Left colon (tissue), 2 donors: ENCODE measurements at regions not wholly inside any gene's neighbourhood (a gene's known extent, or its start where the extent isn't known, plus 50 kb on each side); places are given as distances from the start of the nearest gene placed in this dataset.
"Not testable (repeated sequence)": the region's sequence is repeated elsewhere in the genome, so short reads cannot be mapped to it uniquely, and the experiment has no call there.

ENCODE experiments used
- ATAC-seq: fragments of 200-7000 bp; cut with Tn5 transposase; one replicate; pipeline ENCODE4 v1.9.1; 2020; ENCODE audit warnings: mild to moderate bottlenecking, moderate library complexity
- DNase-seq, 2 donors: peaks; one replicate each; pipeline ENCODE4 v3.0.0-alpha.2; 2020
- intact Hi-C, 2 donors: fragments of 100-400 bp; cut with DNase I in 1 of 2; cut with micrococcal nuclease in 1 of 2; formaldehyde crosslinking; loops; one replicate each; pipeline versions ENCODE4 v1.11.2 to v1.14.0; 2022; cut with DNase I, micrococcal nuclease
- donor health status: DM: no; HTN: no; CAD: no.
- donor health status: DM: yes; HTN: yes; CAD: no.

DNA sequence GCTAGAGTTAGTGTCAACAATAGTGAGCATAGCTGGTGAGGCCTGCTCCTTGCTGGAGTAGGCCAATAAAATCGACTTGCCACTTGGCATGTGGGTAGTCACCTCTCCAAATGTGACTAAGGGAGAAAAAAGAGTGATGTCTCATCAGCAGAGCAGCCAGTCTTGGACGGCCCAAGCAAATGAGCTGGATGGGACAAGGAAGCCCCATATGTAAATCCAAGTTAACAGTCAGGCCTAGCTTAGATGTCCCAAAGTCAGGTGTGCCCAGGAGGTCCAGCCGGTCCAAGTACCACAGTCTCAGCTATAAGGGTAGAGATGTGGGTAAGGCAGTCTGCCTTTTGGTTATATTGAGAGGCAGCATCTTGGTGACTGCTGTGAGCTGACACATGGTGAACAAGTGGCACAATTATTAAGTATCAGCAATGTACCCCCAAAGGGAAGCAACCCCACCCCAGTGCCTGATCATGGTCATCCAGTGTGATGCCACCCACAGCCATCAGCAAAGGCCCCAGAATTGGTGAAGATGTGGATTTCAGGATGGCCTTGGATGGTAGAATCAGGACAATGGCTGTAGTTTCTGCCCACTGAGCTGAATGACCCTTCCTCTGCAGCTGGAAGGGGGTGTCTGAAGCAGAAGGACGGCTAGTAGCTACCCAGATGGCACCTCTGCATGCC, 83.4 kb downstream of the TNFRSF13B start:
- intact Hi-C loops = no loop called here
- ATAC-seq = no peak

DNA sequence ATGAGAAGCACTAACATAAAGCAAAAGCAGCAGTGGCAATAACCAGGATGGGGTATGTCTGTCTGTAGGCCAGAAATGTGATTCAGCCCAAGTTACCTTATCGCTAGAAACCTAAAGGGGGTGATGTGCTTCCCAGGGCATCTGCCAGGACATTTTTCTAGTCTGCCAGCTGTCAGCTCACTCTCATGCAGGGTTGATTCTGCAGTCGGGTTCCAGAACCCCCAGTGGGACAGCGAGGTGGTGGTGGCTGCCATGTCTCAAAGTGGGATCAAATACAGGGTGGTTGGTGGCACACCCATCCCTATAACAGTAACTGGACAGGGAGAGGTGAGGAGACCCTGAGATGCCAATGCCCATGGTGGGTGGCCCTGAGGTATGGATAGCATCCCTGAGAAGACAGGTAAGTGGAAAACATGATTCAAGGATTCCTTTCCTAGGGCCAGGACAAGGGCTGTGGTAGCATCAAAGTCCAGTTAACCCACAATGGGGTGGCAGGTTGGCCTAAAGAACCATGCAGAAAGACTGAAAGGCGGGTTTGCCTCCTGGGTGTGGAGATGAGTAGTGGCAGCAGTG, 84.3 kb downstream of the TNFRSF13B start:
- no peak for ATAC-seq
- no peak for DNase-seq
- intact Hi-C loops = no loop called here

More for the DNA sequence above, 83.4 kb downstream of the TNFRSF13B start:
- no peak for DNase-seq

DNA sequence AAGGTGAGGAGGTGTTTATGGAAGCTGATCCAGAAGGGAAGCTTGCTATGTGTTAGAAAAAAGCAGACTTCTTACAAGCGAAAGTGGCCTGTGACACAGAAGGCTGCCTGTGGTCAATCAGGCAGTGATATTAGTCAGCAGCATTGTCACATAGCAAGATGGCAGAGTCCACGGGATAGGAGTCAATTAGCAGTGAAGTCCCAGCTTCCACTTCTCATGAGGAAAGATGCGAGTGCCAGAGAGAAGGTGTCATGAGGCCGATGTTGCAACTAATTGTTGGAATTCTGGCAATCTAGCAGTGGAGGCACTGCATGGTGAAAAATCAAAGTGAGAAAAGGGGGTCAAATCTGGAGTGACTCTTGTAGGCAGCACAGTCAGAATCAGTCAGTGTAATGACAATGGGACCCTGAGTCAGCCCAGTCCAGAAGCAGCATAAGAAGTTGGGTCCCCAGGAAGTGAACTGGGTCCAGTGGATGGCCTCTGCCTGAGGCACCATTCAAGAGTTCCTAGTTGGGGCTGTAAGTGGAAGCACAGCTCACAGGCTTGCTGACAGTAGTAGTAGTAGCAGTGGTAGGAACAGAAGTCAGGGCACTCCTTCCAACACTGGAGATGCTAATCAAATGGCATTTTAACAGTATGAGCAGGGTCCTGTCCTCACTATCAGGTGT, 85.1 kb downstream of the TNFRSF13B start:
- ATAC-seq (no peak), DNase-seq (no peak)
- intact Hi-C loops = no loop called here

DNA sequence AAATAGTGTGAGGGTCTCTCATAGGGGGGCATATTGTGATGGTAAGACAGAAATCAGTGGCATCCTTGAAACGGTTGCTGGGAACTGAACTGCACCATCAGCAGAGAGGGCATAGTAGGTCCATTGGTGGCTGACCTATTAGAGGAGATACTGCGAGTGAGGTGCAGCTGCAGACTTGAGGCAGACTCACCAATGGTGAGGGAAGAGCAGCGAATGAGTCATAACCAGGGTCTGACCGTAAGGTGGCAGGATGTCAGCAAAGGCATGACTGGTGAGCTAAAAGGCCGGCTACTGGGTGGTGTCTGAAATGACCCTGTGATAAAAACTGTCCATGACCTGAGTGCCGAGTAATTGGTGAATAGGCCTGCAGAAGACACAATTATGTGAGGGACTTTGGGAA, 86.7 kb downstream of the TNFRSF13B start:
- intact Hi-C loops, DNase-seq: not testable (repeated sequence)

DNA sequence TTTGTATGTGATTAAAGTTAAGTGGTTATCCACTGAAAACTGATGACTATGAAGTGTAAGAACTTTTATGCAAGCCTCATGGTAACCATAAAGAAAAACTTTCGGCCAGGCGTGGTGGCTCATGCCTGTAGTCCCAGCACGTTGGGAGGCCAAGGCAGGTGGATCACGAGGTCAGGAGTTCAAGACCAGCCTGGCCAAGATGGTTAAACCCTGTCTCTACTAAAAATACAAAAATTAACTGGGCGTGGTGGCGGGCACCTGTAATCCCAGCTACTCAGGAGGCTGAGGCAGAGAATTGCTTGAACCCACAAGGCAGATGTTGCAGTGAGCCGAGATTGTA, 89.0 kb downstream of the TNFRSF13B start:
- DNase-seq, intact Hi-C loops, ATAC-seq: not testable (repeated sequence)

More for the DNA sequence above, 86.7 kb downstream of the TNFRSF13B start:
- not testable (repeated sequence) for ATAC-seq

DNA sequence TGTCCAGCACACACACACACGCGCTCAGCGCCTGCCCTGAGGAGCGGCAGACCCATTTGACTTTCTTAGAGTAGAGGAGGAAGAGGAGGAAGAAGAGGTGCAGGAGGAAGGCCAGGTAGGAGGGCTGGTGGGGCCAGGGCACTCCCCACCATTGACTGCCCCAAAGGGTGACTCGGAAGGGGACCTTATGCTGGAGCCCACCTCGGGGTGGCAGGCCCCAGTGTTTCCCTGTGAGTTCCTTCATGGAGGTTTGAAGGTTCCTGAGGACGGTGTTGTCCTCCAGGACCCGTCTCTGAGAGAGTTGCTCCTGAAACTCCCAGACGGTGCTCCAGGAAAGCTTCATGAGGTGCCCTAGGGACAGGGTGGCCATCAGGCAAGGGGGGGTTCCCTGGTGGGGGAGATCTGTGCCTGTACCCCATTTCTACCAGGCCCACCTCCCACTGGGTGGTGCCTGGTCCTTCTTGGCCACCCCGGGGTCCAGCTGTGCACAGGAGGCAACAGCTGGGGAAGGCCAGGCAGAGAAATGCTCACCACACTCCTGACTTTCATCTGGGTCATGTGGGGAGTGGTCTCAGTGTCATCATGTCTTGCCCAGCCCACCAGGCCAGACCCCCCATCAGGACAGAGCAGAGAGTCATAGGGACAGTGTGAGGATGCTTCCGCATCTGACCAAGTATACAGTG, 89.5 kb downstream of the TNFRSF13B start:
- ATAC-seq = no peak
- DNase-seq = no peak
- intact Hi-C loops = no loop called here

DNA sequence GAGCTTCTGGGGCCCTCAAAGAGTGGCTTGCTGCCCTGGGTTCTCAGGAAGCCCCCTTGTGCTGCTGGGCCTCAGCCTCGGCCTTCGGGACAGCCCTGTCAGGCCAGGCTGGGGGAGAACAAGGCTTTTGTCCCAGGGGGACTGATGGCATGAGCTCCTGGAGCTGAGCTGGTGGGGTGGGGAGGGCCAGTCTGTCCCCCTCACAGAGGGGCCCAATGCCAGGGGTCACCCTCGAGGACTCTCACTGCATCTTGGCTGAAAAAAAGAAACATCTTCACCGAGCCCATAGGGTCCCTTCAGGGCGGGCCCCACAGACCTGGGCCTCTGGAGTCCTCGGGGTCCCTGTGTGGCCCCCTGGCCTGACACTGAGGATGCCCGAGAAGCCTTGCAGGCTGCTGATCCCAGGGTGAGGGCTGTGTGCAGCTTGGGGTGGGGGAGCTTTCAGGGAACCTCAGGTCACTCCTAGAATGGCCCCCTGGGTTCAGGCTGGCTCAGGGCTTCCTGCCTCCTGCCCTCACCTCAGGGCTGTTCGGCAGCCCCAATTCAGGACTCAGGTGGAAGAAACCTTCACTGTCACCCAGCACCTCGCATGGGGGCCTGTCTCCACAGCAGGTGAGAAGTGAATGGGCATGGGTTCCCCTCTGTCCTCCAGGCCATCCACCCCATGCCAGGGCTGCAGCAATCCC, 90.5 kb downstream of the TNFRSF13B start:
- no peak for DNase-seq
- no peak for ATAC-seq
- intact Hi-C loops = no loop called here

DNA sequence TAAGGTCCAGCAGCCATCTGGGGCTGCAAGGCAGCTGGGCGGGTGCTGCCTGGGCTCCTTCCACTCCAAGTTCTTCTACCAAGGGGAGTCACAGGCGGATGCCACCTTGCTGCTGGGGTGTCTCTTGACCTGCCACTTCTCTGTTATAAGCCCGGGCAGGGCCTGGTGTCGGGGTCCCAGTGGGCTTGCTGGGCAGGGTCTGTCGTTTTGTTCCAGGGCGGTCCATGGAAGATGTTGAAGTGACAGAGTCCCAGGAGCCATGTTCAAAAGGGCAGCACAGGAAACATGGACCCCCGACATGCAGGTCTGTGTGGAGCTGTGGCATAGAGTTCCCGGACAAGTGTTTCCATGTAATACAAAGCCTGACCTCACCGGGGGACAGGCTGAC, 91.1 kb downstream of the TNFRSF13B start:
- DNase-seq (no peak), ATAC-seq (no peak)
- intact Hi-C loops = no loop called here

DNA sequence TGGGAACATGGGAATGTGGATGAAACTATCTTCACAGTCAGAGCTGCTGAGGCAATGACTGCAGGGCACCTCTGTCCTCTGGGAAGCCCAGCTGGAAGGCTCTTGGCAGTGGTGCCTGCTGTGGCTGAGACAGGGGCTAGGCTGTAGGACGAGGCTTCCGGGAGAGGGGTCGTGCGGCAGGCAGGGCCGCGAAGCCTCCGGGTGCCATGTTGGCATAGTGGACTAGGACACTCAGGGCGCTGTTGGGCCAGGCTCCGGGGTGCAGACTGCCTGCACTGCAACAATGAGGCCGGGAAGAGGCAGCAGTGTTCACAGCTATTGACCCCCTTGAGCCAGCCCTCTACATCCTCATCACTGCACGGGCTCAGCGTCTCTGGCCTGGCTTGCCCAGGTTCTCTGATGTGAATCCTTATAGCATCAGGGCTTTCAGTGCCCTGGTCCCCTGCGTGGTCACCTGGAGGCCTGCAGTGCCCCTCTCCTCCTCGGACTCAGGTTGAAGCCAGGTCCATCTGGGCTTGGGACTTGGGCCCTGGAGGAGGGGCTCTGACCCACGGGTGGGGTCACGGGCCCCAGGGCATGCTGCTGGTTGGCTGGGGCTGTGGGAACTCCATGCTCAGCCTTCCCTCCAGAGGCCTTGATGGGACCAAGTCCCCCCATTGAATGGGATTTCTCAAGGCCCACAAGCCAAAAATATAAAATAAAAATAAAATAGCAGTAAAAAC, 91.6 kb downstream of the TNFRSF13B start:
- DNase-seq (no peak), ATAC-seq (no peak)
- intact Hi-C loops = no loop called here

DNA sequence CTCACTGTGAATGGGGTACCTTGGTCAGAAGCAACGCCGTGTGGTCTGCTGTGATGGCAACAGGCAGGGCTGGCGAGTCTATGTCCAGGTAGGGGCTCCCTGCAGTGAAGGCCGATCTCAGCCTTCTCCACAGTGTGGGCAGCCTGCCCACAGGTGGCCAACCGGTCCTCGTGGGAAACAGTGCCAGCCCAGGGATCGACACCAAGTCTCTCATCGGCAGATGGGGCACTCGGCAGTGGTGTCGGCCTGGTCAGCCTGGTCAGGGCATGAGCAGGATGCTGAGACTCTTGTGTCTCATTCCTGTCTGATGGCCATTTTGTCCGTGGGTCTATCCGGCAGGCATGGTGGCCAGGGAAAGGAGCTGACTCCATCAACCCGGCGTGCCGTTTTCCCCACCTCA, 92.2 kb downstream of the TNFRSF13B start:
- intact Hi-C loops = no loop called here
- DNase-seq = no peak

DNA sequence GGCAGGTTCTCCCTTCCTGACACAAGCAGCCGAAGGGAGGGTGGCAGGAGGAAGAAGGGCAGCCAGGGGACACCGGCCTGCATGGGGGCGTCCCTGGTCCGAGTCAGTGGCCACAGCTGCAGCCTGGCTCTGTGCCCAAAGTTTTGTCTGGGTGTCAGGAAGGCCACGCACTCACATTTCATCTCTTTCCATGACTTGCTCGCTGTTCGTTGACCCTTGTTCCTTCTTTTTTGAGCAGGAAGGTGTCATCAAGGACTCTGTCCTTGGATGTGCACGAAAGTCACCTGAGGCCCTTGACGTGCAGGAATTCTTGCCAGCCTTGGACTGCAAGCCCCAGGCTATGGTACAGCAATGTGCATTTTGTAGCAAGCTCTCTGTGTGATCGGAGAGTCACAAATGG, 93.3 kb downstream of the TNFRSF13B start:
- no peak for ATAC-seq

More for the DNA sequence above, 92.2 kb downstream of the TNFRSF13B start:
- ATAC-seq = no peak

DNA sequence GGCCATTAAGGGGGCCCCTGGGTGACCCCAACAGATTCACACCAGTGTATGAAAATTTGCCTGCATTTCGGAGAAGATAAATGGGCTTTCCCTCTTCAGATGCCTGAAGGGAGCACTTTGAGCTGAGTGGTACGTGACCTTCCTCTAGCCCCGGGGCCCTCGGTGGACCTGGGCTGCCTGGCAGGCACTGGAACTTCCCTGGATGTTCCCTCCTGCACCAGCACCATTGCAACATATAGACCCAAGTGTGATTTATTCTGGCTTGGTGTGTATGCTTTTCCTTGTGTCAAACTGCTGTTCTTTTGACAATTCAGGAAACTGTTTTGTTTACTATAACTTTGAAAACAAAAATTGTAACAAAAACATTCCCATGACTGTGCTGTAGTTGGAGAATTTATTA, 93.8 kb downstream of the TNFRSF13B start:
- no peak for DNase-seq
- no peak for ATAC-seq
- intact Hi-C loops = no loop called here

More for the DNA sequence above, 93.3 kb downstream of the TNFRSF13B start:
- DNase-seq = no peak
- intact Hi-C loops = no loop called here

DNA sequence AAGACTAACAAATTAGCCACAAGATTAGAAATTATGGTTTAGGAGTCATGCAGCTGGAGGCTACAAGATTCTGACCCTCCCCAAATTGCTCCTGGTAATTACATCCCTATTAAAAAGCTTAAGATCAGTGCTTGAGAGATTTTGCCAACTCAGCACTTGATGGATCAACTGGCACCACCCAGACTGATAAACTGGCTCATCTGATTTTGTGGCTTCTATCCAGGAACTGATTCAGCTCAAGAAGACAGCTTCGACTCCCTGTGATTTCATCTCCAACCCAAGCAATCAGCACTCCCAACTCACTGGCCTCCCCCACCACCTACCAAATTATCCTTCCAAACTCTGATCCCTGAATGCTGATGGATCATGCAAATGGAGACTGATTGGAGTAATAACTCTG, 94.8 kb downstream of the TNFRSF13B start:
- DNase-seq = no peak
- ATAC-seq = no peak
- intact Hi-C loops = no loop called here

DNA sequence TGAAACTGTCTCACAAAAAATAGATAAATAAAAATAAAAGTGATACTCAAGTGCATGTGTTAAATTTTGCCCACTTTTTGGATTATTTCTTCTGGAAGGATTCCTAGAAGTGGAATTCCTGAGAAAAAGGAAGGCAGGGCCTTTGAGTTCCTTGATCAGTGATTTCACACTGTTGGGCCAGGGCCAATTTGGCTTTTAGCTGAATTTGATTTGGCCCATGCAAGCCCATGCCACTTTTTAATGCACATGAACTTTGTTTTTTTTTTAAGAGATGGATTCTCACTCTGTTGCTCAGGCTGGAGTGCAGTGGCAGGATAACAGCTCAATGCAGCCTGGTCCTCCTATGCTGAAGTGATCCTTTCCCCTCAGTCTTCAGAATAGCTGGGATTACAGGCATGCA, 96.3 kb downstream of the TNFRSF13B start:
- DNase-seq = no peak

DNA sequence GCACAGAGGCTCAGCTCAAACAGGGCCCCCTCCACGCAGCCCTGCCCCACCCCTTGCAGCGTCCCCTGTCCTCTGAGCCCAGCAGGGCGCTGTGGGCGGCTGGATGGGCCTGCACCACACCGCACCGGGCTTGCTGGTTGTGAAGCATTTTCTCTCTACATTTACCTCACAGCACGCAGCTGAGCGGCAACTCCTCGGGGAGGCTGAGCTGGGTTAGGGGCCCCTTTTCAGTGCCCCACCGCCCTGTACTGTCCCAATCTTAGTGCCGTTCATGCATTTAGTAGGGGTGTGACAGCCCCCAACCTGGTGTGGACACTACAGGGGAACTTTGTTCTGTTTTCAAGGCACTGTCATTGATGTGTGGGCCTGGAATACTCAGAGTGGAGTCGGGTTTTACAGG, 97.7 kb downstream of the TNFRSF13B start:
- ATAC-seq, DNase-seq, intact Hi-C loops: not testable (repeated sequence)

More for the DNA sequence above, 96.3 kb downstream of the TNFRSF13B start:
- no peak for ATAC-seq
- intact Hi-C loops = no loop called here

DNA sequence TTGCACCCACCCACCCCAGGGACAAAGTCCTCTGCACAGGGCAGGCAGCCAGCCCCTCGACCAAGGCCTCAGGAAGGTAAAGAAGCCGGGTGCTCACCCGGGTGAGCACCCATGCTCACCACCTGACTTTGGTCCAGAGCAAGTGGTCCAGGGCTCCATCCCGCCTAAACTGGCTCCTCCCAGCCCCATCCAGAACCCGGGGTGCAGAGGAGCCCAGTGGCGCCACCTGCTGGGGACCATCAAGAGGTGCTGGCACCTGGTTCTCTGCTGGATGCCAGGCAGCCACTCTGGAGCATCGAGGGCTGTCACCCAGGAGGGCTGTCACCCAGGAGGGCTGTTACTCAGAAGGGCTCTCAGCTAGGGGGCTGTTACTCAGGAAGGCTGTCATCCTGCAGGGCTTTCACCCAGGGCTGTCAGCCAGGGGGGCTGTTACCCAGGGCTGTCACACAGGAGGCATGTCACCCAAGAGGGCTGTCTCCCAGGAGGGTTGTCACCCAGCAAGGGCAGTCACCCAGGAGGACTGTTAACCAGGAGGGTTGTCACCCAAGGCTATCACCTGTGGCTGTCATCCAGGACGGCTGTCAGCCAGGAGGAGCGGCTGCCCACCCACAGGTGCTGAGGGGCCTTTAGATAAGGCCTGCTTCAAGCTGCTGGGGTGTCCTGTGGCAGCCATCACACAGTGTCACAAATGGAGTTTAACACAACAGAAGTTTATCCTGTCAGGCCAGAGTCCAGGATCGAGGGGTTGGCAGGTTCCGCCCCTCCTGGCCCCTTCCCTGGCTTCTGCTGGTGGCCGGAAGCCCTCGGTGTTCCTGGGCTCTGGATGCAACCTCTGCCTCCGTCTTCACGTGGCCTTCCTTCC, 98.5 kb downstream of the TNFRSF13B start:
- intact Hi-C loops = no loop called here
- ATAC-seq (peak; percentile 79), DNase-seq (peak; percentile 37 to 38)

DNA sequence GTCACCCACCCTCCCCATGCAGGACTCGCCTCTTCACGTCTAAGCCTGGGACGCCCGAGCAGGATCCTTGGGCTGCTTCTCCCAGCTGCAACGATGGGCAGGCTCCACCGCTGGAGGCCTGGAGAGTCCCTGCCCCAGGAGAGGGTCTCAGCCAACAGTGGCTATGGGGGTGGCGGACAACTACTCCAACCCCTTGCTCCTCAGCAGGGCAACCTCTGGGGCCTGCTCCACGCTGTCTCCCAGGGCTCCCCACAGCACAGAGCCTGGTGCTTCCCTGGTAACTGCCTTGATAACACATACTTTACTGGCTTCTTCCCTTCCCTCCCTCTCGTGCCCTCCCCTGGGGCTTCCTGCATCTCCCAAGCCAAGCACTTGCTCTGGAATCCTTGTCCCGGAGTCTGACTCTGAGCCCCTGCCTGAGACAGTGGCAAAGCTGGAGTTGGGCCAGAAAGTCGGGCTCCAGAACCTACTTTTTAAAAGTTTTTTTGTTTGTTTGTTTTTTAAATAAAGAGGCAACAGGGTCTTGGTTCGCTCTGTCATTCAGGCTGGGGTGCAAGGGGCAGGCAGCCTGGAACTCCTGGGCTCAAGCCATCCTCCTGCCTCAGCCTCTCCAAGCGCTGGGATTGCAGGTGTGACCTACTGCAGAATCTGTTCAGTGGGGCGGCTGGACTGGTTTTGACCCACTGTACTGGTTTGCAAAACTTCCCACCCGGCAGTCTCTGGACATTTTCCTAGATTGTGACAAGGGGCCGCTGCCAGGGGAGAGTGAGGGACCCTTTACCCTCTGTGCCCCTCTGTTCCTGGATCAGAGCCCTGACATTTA, 99.4 kb downstream of the TNFRSF13B start:
- peak; percentile 50 for ATAC-seq
- intact Hi-C loops = no loop called here
- DNase-seq = no peak
